Smooth muscle cell of the brain vasculature (primary cell): ENCODE measurements at regions not wholly inside any gene's neighbourhood (a gene's known extent, or its start where the extent isn't known, plus 50 kb on each side); places are given as distances from the start of the nearest gene placed in this dataset.

Experiments
- DNase-seq: peaks from one replicate; pipeline ENCODE4 v3.0.0-alpha.2; 2012; ENCODE audit warnings: low read depth, low spot score

DNA sequence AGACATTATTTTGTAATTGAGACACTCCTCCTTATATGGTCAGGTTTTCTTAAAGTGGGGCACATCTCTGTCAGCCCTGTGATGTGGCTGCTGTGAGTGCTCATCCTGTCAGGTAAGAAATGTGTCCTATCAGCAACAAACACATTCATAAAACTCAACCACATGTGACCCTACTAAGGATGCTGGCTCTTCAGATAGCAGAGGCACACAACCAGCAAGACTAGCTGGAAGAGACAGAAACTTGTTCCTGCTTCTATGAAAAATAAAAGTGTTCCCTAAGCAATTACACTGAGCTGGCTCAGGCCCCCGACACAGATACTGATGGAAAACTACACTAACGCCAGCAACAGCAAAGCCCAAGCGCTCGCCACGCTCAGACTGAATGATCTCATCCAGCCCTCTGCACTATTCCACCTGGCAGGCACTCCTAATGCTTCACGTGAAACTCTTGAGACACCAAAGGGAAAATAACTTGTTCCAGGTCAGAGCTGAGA lies 49.8 kb upstream of the CYP2D6 start:
- DNase-seq = no peak
